IMR-90 (cell line): ENCODE measurements at regions not wholly inside any gene's neighbourhood (a gene's known extent, or its start where the extent isn't known, plus 50 kb on each side); places are given as distances from the start of the nearest gene placed in this dataset.

Experiments
- BHLHE40 ChIP-seq: fragments of 150-350 bp; IDR thresholded peaks from 2 replicates; pipeline ENCODE4 v1.6.1; 2016; ENCODE audit warnings: mild to moderate bottlenecking, low read depth, low read length
- ELK1 ChIP-seq: fragments of 150-350 bp; IDR thresholded peaks from 2 replicates; pipeline ENCODE4 v1.6.1; 2016; ENCODE audit warnings: low read depth, mild to moderate bottlenecking, low read length, moderate library complexity, borderline replicate concordance
- FOS ChIP-seq: fragments of 150-350 bp; IDR thresholded peaks from 2 replicates; pipeline ENCODE4 v1.6.1; 2016; ENCODE audit warnings: low read depth, low read length
- MAFK ChIP-seq: IDR thresholded peaks from 2 replicates; pipeline ENCODE4 v1.6.1; 2012; ENCODE audit warnings: low read depth, low read length, improper control_type of control experiment
- MAZ ChIP-seq: IDR thresholded peaks from 2 replicates; pipeline ENCODE4 v1.6.1; 2012; ENCODE audit warnings: low read depth, mild to moderate bottlenecking, low read length, improper control_type of control experiment, moderate library complexity, borderline replicate concordance
- POLR2A ChIP-seq: IDR thresholded peaks from 2 replicates; pipeline ENCODE4 v1.6.1; 2012; ENCODE audit warnings: mild to moderate bottlenecking, low read depth, low read length
- RAD21 ChIP-seq: IDR thresholded peaks from 2 replicates; pipeline ENCODE4 v1.6.1; 2012; ENCODE audit warnings: low read length, improper control_type of control experiment
- SMC3 ChIP-seq: fragments of 150-350 bp; IDR thresholded peaks from 2 replicates; pipeline ENCODE4 v1.6.1; 2016; ENCODE audit warnings: low read depth, mild to moderate bottlenecking, antibody characterized with exemption, low read length, moderate library complexity
- TF ChIP-seq, protein P1 (sequence below): conservative IDR thresholded peaks from 2 replicates; pipeline ENCODE4 v1.5.1; 2012; ENCODE audit warnings: mild to moderate bottlenecking, low read depth, low read length, improper control_type of control experiment

GRCh38 chr20:12649234-12649633 is 359.5 kb upstream of the SPTLC3 start:
- TF ChIP-seq, protein P1, sequence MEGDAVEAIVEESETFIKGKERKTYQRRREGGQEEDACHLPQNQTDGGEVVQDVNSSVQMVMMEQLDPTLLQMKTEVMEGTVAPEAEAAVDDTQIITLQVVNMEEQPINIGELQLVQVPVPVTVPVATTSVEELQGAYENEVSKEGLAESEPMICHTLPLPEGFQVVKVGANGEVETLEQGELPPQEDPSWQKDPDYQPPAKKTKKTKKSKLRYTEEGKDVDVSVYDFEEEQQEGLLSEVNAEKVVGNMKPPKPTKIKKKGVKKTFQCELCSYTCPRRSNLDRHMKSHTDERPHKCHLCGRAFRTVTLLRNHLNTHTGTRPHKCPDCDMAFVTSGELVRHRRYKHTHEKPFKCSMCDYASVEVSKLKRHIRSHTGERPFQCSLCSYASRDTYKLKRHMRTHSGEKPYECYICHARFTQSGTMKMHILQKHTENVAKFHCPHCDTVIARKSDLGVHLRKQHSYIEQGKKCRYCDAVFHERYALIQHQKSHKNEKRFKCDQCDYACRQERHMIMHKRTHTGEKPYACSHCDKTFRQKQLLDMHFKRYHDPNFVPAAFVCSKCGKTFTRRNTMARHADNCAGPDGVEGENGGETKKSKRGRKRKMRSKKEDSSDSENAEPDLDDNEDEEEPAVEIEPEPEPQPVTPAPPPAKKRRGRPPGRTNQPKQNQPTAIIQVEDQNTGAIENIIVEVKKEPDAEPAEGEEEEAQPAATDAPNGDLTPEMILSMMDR = no peak
- TF ChIP-seq MAZ (no peak), POLR2A (no peak), SMC3 (no peak), ELK1 (no peak), BHLHE40 (no peak), FOS (no peak), MAFK (no peak), RAD21 (no peak)
